GM13976 (cell line): ENCODE measurements at regions not wholly inside any gene's neighbourhood (a gene's known extent, or its start where the extent isn't known, plus 50 kb on each side); places are given as distances from the start of the nearest gene placed in this dataset.
"Not testable (repeated sequence)": the region's sequence is repeated elsewhere in the genome, so short reads cannot be mapped to it uniquely, and the experiment has no call there.

ENCODE experiments used
- DNase-seq: peaks from one replicate; pipeline ENCODE4 v3.0.0; 2012; ENCODE audit warnings: low spot score
- CTCF ChIP-seq: IDR thresholded peaks from 2 replicates; pipeline ENCODE4 v1.5.1; 2012; ENCODE audit warnings: borderline replicate concordance, mild to moderate bottlenecking; ENCODE audit not compliant: insufficient read depth; ENCODE audit errors: extremely low read depth, missing control alignments, control extremely low read depth
- in situ Hi-C: fragments of 300-500 bp; cut with MboI; formaldehyde crosslinking; loops from one replicate; pipeline ENCODE4 v1.12.0; 2022; ENCODE audit warnings: low sequenced_read_pairs, mixed read lengths, inconsistent platforms; ENCODE audit not compliant: unreplicated experiment

DNA sequence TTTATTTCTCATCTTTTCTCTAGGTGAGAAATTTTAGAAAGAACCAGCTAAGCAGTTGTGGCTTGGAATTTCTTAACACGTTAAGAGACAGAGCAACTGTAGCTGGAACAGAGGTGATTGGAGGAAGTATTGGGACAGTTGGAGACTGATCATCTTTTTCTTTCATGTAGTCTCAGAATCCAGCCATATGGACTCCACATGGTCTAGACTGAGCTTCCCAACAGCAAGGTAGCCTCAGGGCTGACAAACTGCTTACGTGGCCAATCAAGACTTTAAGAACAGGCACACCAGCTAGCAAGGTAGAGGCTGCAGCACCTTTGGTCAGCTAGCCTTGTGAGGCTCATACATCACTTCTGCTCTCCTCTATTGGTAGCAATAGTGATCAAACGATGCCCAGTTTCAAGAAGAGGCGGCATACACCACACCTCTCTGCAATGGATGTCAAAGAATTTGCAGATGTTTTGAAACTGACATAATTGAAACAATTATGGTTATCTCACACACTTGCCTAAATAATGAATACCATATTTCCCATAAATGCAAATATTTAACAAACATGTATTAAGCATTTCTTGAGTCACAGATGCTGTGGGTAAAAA lies 590.5 kb upstream of the SLC35B3 start:
- no peak for DNase-seq
- in situ Hi-C loops: no loop called here
- TF ChIP-seq CTCF: no peak

DNA sequence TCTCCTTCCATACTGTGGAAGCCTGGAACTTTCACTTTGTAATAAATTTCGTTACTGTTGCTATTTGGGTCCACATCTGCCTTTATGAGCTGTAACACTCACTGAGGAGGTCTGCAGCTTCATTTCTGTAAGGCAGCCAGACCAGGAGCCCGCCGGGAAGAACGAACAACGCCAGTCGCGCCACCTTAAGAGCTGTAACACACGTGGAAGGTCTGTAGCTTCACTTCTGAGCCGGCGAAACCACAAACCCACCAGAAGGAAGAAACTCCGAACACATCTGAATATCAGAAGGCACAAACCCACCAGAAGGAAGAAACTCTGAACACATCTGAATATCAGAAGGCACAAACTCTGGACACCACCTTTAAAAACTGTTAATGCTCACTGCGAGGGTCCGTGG lies 589.9 kb upstream of the SLC35B3 start:
- TF ChIP-seq CTCF: no peak
- in situ Hi-C loops: no loop called here
- DNase-seq: no peak

DNA sequence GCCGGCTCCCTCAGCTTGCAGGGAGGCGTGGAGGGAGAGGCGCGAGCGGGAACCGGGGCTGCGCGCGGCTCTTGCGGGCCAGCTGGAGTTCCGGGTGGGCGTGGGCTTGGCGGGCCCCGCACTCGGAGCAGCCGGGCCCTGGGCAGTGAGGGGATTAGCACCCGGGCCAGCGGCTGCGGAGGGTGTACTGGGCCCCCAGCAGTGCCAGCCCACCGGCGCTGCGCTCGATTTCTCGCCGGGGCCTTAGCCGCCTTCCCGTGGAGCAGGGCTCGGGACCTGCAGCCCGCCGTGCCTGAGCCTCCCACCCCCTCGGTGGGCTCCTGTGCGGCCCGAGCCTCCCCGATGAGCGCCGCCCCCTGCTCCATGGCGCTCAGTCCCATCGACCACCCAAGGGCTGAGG lies 588.9 kb upstream of the SLC35B3 start:
- in situ Hi-C loops, DNase-seq: not testable (repeated sequence)

- DNase-seq: no peak
- in situ Hi-C loops: no loop called here
- TF ChIP-seq CTCF: no peak
Observed at GRCh38 chr6:9020001-9020400, 584.7 kb upstream of the SLC35B3 start.

- DNase-seq: no peak
- in situ Hi-C loops: no loop called here
- TF ChIP-seq CTCF: no peak
Observed at GRCh38 chr6:9009931-9010330, 574.6 kb upstream of the SLC35B3 start.

- in situ Hi-C loops: no loop called here
- DNase-seq: no peak
- no peak for TF ChIP-seq CTCF
Observed at GRCh38 chr6:9007027-9007426, 571.7 kb upstream of the SLC35B3 start.

DNA sequence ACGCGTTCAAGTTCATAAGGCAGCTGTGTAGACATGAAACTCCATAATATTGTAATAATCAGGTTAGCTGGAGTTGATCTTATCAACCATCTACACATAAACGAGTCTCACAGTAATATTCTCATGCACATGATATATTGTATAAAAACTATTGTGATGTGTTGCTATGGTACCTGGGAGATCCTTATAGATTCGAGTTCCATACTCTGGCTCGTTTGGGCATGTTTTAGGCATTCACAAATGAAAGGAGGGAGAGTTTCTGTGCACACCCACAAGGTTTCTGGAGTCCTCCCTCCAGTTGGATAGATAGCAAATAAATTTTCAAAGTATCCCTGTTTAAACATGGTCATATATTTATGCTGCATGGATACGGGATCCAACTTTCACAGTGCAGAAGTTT lies 567.5 kb upstream of the SLC35B3 start:
- in situ Hi-C loops: no loop called here
- TF ChIP-seq CTCF: no peak
- no peak for DNase-seq
